GM19395 (cell line): ENCODE measurements at regions not wholly inside any gene's neighbourhood (a gene's known extent, or its start where the extent isn't known, plus 50 kb on each side); places are given as distances from the start of the nearest gene placed in this dataset.

Experiments
- ATAC-seq: cut with Tn5 transposase; IDR thresholded peaks from one replicate; pipeline ENCODE4 v1.9.1; 2021; ENCODE audit warnings: mild to moderate bottlenecking, moderate library complexity; ENCODE audit not compliant: unreplicated experiment

- ATAC-seq, result no peak
Observed at GRCh38 chr6:147752689-147753403, 244.4 kb downstream of the SAMD5 start.

GRCh38 chr6:147755999-147756398, 247.5 kb downstream of the SAMD5 start:
- ATAC-seq, result no peak

DNA sequence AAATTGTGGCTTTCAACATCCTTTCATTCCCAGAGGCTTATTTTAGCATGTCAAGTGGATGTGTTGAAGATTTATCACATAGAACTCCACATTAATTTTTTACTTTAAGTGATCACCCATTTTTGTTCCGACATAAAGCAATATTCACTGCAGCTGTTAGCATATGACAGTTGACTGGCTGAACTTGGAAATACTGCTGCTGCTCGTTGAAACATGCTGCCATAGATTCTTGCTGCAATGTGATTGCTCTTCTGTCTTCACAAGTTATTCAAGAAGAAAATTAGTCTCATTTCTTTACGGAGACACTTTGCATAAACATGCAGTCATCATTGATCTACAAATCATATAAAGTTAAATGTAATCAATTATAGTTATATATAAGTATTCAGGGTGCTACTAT, 248.4 kb downstream of the SAMD5 start:
- ATAC-seq, result no peak

DNA sequence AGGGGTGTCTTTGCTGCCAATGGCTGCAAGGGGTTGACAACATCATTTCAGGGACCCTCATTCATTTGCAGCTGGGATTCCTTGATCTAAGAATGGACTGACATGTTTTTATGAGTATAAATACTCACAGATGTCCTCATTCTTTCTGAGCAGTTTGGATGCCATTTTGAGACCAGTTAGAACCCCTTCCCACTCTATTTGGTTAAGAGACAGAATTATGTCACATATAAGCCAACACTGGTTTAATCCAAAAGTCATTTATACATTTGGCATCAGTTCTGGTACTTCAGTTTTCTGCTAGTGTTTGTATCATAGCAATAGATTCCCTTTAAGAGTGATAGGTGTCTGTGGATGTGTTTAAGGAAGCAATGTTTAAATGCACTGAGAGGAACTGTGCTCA, 248.8 kb downstream of the SAMD5 start:
- no peak for ATAC-seq

DNA sequence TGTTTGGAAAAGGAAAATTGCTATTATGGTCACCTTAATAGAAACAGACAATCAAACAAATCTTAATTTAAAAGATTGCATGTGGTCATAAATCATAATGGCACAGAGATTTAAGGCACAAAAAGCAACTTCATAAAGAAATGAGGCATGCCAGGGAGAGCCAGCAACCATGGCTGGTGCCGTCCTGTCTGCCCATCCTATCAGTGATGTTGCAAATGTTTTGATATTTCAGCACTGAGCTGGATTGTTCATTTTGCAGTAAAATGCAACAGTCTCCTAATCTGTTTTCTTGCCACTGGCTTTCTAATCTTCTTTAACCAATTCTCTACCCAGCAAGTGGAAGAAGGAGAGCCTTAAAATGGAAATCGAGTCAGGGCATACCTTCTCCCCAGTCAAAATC, 249.8 kb downstream of the SAMD5 start:
- no peak for ATAC-seq

- no peak for ATAC-seq
Observed at GRCh38 chr6:147759093-147759492, 250.6 kb downstream of the SAMD5 start.

- ATAC-seq, result no peak
Observed at GRCh38 chr6:147759536-147759935, 251.0 kb downstream of the SAMD5 start.

DNA sequence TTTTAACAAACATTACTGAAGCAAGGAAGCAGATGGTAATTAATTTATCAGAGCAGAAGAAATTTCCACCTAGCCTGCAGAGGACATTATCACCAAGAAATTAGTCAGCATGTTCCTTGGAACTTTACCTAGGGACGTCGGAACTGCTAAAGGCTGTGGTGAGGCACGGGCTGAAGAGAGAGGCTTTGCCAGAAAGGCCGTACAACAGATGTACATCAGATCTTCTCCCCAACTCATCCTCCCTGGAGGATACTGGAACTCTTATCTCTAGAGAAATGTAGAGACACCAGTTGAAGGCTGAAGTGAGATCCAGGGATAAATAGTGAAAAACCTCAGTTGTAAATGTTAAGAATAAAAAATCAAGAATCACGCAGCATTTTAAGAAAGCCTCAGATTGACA, 257.1 kb downstream of the SAMD5 start:
- no peak for ATAC-seq

DNA sequence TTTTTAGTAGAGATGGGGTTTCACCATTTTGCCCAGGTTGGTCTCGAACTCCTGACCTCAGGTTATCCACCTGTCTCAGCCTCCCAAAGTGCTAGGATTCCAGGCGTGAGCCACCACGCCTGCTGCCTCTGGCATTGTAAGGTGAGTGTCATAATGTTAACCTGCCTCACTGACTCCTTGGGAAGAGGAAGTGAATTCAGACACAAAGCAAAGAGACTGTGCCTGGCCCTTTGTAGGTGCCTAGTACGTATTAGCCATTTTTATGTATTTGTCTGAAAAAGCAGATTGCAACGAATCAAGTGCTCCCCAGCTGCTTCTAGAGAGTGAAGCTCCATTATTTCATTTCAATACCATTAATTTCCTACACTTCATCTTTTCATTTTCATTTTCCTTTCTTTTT, 260.5 kb downstream of the SAMD5 start:
- no peak for ATAC-seq

- ATAC-seq, result no peak
Observed at GRCh38 chr6:147769496-147770087, 261.1 kb downstream of the SAMD5 start.

DNA sequence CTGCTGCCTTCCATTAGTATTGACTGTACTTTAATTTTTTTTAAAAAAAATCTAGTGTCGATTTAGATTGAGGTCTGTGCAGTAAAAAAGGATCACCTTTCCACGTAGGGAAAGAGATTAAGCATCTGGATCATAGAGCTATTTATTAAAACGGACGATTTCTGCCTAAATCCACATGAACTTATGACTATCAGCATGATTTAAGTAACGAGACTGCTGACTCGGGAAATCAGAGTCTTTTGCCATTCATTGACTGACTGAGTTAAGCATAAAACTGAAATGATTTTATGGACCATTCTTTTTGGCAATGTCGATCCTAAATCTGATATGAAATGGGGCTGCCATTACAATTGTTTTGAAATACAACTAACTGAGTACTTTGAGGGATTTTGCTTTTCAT, 261.7 kb downstream of the SAMD5 start:
- ATAC-seq, result no peak

- no peak for ATAC-seq
Observed at GRCh38 chr6:147772724-147773123, 264.2 kb downstream of the SAMD5 start.

DNA sequence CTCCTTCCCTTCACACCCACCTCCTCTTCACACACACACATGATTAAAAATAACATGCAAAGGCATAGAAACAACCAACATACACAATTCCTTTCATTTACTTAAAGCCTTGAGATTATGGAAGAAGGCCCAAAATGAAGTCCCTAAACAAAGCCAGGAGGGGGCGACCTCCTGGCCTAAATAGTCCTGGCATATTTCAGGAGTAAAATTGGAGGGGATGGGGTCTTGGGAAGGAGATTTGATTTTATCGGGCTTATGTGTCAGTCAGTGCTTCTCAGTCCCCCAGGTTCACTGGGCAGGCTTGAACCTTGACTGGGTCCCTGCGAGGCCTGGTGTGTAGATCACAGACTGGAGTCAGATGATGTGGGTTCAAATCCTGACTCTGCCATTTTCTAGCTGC, 266.4 kb downstream of the SAMD5 start:
- ATAC-seq, result no peak

GRCh38 chr6:147776631-147777213, 268.2 kb downstream of the SAMD5 start:
- ATAC-seq, result no peak

GRCh38 chr6:147779624-147780023, 271.1 kb downstream of the SAMD5 start:
- no peak for ATAC-seq

DNA sequence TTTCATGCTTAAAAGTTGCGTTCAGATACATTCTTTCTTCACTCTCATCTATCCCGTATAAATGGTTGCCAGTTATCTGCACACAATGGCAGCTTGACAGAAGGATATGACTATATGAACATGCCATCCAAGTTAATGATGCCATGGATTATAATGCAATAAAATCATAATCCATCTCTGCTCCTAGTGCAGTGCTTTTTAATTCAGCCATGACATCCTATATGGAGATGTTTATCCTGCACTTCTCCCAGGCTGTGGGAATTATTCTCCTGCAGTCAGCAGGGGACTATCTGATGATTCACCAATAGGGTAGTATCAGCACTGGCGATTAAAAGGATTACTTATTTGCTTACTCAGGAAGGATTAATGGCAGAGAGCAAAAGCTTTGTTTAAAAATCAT, 273.8 kb downstream of the SAMD5 start:
- no peak for ATAC-seq

DNA sequence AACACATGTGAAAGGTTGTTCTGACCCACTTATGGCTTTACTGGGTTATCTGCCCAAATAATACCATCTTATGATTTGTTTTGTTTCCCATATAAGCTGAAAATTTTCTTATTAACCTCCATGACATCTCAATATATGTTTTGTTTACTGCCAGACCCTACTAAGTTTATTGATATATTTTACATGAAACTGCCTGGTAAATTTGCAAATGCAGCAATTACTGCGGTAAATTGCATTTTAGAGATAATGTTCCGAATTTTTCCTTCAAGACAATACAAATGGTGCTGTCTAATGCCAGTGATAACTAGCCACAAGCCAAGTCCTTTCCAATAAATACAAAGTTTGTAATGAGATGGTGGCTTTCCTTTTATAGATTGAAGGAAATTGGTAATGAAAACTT, 275.9 kb downstream of the SAMD5 start:
- no peak for ATAC-seq

DNA sequence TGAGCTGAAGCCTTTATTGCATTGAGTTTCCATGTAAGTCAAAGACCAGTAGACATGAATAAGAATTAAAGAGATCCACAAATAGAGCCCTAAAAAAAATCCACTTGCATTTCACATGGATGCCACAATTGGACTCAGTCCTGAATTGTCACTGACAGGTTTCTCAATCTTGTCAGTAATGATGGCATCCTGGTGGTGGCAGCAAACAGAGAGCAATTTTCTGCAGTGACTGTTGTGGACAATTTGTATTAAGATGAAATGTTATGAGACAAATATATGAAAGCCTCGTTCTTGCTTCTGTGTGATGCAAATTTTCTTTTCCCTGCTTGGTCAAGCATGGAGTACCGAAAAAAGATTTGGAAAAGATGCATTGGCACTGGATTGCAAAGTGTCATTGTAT, 278.9 kb downstream of the SAMD5 start:
- no peak for ATAC-seq

DNA sequence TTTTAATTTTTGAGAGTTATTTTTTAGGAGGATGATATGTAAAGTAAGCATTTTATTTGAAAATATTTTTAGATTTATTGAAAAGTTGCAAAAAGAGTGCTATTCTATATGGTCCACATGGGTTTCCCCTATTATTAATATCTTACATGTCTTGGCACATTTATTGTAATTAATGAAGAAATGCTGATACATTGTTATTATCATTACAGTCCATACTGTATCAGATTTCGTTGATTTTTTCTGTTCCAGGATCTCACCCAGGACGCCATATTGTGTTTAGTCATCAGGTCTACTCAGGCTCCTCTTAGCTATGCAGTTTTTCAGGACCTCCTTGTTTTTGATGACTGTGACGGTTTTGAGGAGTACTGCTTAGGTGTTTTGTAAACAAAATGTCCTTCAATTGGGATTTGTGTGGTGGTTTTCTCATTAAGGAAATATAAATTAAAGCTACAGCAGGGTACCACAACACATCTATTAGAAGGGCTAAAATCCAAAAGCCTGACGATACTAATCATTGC, 281.0 kb downstream of the SAMD5 start:
- ATAC-seq, result no peak

DNA sequence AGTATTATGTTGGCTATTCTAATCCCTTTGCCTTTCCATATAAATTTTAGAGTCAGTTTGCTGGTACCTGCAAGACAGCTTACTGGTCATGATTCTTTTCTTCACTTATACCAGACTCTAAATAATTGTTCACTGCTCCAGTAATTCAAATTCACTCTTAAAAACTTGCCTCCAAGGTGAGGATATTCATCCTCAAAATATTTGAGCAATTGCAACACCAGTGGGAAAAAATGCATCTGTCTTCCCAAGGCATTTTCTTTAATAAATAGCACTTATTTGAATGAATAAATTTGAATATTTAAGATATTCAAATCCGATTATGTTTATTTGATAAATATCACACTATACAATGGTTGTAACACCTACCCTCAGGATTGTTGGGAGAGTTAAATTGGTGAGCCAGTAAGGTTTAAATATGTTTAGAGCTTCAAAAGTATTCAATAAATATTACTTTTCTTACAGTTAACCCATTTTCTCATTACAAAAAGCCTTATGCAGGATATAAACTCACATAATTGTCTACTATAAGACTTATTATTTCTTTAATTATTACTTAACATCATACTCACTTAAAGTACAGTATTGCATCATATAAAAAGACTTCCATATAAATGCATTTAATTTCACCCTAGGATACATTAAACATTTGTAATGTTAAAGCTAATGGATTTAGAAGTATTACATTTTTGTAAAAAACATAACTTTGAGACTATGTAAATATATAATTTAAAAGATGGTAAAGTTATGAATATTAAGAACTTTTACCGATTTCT, 285.6 kb downstream of the SAMD5 start:
- ATAC-seq, result no peak

GRCh38 chr6:147802459-147802858, 294.0 kb downstream of the SAMD5 start:
- ATAC-seq, result no peak

- no peak for ATAC-seq
Observed at GRCh38 chr6:147805155-147805554, 296.7 kb downstream of the SAMD5 start.
